Endodermal cell (in vitro differentiated cells): ENCODE measurements at regions not wholly inside any gene's neighbourhood (a gene's known extent, or its start where the extent isn't known, plus 50 kb on each side); places are given as distances from the start of the nearest gene placed in this dataset.

Experiments
- DNase-seq: peaks from one replicate; pipeline ENCODE4 v3.0.0-alpha.2; 2017
- H3K27ac ChIP-seq: 2 replicates; pipeline ENCODE4 v1.5.1; 2013; ENCODE audit warnings: mild to moderate bottlenecking, low read depth, low read length, moderate library complexity
- H3K27me3 ChIP-seq: 2 replicates; pipeline ENCODE4 v1.6.1; 2013; ENCODE audit warnings: mild to moderate bottlenecking, low read length, moderate library complexity; ENCODE audit not compliant: insufficient read depth, control insufficient read depth, poor library complexity, severe bottlenecking
- H3K36me3 ChIP-seq: 2 replicates; pipeline ENCODE4 v1.7.0; 2013; ENCODE audit warnings: mild to moderate bottlenecking, low read length, moderate library complexity; ENCODE audit not compliant: control insufficient read depth, insufficient read depth
- H3K4me1 ChIP-seq: one replicate; pipeline ENCODE4 v1.7.0; 2013; ENCODE audit warnings: low read length; ENCODE audit not compliant: control insufficient read depth, insufficient read depth
- H3K4me3 ChIP-seq: 2 replicates; pipeline ENCODE4 v1.5.1; 2013; ENCODE audit warnings: mild to moderate bottlenecking, low read length, moderate library complexity
- H3K9ac ChIP-seq: 2 replicates; pipeline ENCODE4 v1.6.1; 2013; ENCODE audit warnings: mild to moderate bottlenecking, low read length, moderate library complexity; ENCODE audit not compliant: poor library complexity, severe bottlenecking; ENCODE audit errors: extremely low read depth
- H3K9me3 ChIP-seq: 2 replicates; pipeline ENCODE4 v1.6.1; 2013; ENCODE audit warnings: mild to moderate bottlenecking, low read length, moderate library complexity; ENCODE audit not compliant: control insufficient read depth
- H3K27ac Mint-ChIP-seq: 2 replicates; pipeline ENCODE4 v1.8.0; 2020; ENCODE audit warnings: mixed read lengths
- H3K27me3 Mint-ChIP-seq: 2 replicates; pipeline ENCODE4 v1.8.0; 2021; ENCODE audit warnings: mild to moderate bottlenecking, mixed read lengths; ENCODE audit not compliant: insufficient read depth
- H3K36me3 Mint-ChIP-seq: 2 replicates; pipeline ENCODE4 v1.8.0; 2020; ENCODE audit warnings: low read depth, mixed read lengths
- H3K4me1 Mint-ChIP-seq: 2 replicates; pipeline ENCODE4 v1.8.0; 2020; ENCODE audit warnings: mixed read lengths
- H3K4me3 Mint-ChIP-seq: 2 replicates; pipeline ENCODE4 v1.8.0; 2020; ENCODE audit warnings: mild to moderate bottlenecking, moderate library complexity, mixed read lengths
- H3K9me3 Mint-ChIP-seq: 2 replicates; pipeline ENCODE4 v1.8.0; 2020; ENCODE audit warnings: mild to moderate bottlenecking, mixed read lengths
- CTCF ChIP-seq: fragments of 200-600 bp; sonication (generic); conservative IDR thresholded peaks from 2 replicates; pipeline ENCODE4 v1.5.0; 2021; ENCODE audit warnings: antibody characterized with exemption, mild to moderate bottlenecking
- WGBS, 2 experiments: methylation state at CpG; one replicate each; pipeline versions ENCODE4 v1.1.5 to v1.1.7; 2013; ENCODE audit warnings: missing lambda C conversion rate in 2 of 2, mixed read lengths in 1 of 2; ENCODE audit not compliant: insufficient coverage in 1 of 2, insufficient read length in 1 of 2; 5-methylcytosine and 5-hydroxymethylcytosine counted together

- Mint-ChIP-seq H3K4me1 (no peaks in the 10 kb centered on the region), H3K9me3 (peaks cover 20% of the 10 kb centered on the region), H3K27ac (no peak overlapping the region), H3K4me3 (no peak overlapping the region), H3K27me3 (no peaks in the 10 kb centered on the region), H3K36me3 (no peaks in the 10 kb centered on the region)
- no peak overlapping the region for H3K4me3 ChIP-seq
- no peaks in the 10 kb centered on the region for H3K36me3 ChIP-seq
- DNase-seq, result no peak
- H3K4me1 ChIP-seq, result no peaks in the 10 kb centered on the region
- H3K27ac ChIP-seq, result no peak overlapping the region
- WGBS, 2 experiments, result 85 to 100% methylated on average over 1 to 2 of the region's 2 CpGs
- H3K27me3 ChIP-seq, result no peaks in the 10 kb centered on the region
- H3K9me3 ChIP-seq, result peaks cover 33% of the 10 kb centered on the region
- no peak overlapping the region for H3K9ac ChIP-seq
- TF ChIP-seq CTCF, result no peak
Observed at GRCh38 chr18:72273025-72273424, 271.1 kb downstream of the CBLN2 start.

- Mint-ChIP-seq H3K4me3 (no peak overlapping the region), H3K4me1 (no peaks in the 10 kb centered on the region), H3K9me3 (no peaks in the 10 kb centered on the region), H3K27me3 (no peaks in the 10 kb centered on the region), H3K27ac (no peak overlapping the region), H3K36me3 (no peaks in the 10 kb centered on the region)
- Histone ChIP-seq H3K9ac (no peak overlapping the region), H3K9me3 (peaks cover 42% of the 10 kb centered on the region), H3K27ac (no peak overlapping the region), H3K27me3 (no peaks in the 10 kb centered on the region), H3K4me3 (no peak overlapping the region), H3K36me3 (no peaks in the 10 kb centered on the region), H3K4me1 (no peaks in the 10 kb centered on the region)
- WGBS, 2 experiments, result 49% methylated on average over 2 of the region's 2 CpGs; no CpG with 5 or more reads in 1 of the 2 experiments
- TF ChIP-seq CTCF, result no peak
- no peak for DNase-seq
Observed at GRCh38 chr18:72261590-72261989, 282.6 kb downstream of the CBLN2 start.

- H3K9ac ChIP-seq, result no peak overlapping the region
- WGBS, 2 experiments, result 94% methylated on average over 3 of the region's 4 CpGs; no CpG with 5 or more reads in 1 of the 2 experiments
Observed at GRCh38 chr18:72246076-72246475, 298.1 kb downstream of the CBLN2 start.

More at GRCh38 chr18:72246076-72246475, 298.1 kb downstream of the CBLN2 start:
- H3K36me3 Mint-ChIP-seq, result no peaks in the 10 kb centered on the region
- no peaks in the 10 kb centered on the region for H3K4me1 ChIP-seq
- H3K27me3 Mint-ChIP-seq, result no peaks in the 10 kb centered on the region
- TF ChIP-seq CTCF, result no peak
- no peaks in the 10 kb centered on the region for H3K9me3 Mint-ChIP-seq
- H3K27ac Mint-ChIP-seq, result no peak overlapping the region
- no peak overlapping the region for H3K27ac ChIP-seq
- H3K36me3 ChIP-seq, result no peaks in the 10 kb centered on the region
- H3K9me3 ChIP-seq, result peaks cover 42% of the 10 kb centered on the region
- no peaks in the 10 kb centered on the region for H3K27me3 ChIP-seq
- no peak overlapping the region for H3K4me3 Mint-ChIP-seq
- DNase-seq, result no peak
- no peak overlapping the region for H3K4me3 ChIP-seq
- no peaks in the 10 kb centered on the region for H3K4me1 Mint-ChIP-seq
